IMR-90 (cell line): ENCODE measurements at regions not wholly inside any gene's neighbourhood (a gene's known extent, or its start where the extent isn't known, plus 50 kb on each side); places are given as distances from the start of the nearest gene placed in this dataset.
A peak's percentile ranks its signal among the peaks of the same experiment; 100 is the strongest.

Experiments
- ATAC-seq: fragments of 200-7000 bp; cut with Tn5 transposase; 2 replicates; pipeline ENCODE4 v1.9.1; 2020; ENCODE audit warnings: low read depth, mild to moderate bottlenecking, moderate library complexity
- BruUV-seq: library from RNA; stranded (reverse); fragments of 400-500 nt; replicated peaks from 2 replicates; lab custom pipeline; 2021; lab: Mats Ljungman, UMichigan
- CTCF ChIA-PET: fragments of 300-600 bp; formaldehyde crosslinking; extraction: SDS; loops from one replicate; lab custom pipeline; 2021; ENCODE audit warnings: antibody characterized with exemption; lab: Yijun Ruan, JAX
- POLR2A ChIA-PET: fragments of 300-600 bp; sonication (Branson Sonifier 250); formaldehyde crosslinking; loops from one replicate; lab custom pipeline; 2022; ENCODE audit warnings: antibody characterized with exemption; ENCODE audit not compliant: unreplicated experiment; lab: Charles Lee
- DNase-seq: peaks from one replicate; pipeline ENCODE4 v3.0.0; 2013
- H2AFZ ChIP-seq: replicated peaks from 2 replicates; pipeline ENCODE3; 2013; ENCODE audit warnings: low read length, mild to moderate bottlenecking; ENCODE audit not compliant: poor library complexity
- H2AK5ac ChIP-seq: 2 replicates; pipeline ENCODE4 v1.6.1; 2013; ENCODE audit warnings: low read depth, low read length, inconsistent platforms
- H2AK9ac ChIP-seq: replicated peaks from 2 replicates; pipeline ENCODE3; 2013; ENCODE audit warnings: mild to moderate bottlenecking, low read depth, low read length, moderate library complexity; ENCODE audit not compliant: poor library complexity
- H2BK120ac ChIP-seq: 2 replicates; pipeline ENCODE4 v1.6.1; 2013; ENCODE audit warnings: low read depth, low read length, inconsistent platforms
- H2BK15ac ChIP-seq: 3 replicates; pipeline ENCODE4 v1.6.1; 2013; ENCODE audit warnings: low read depth, low read length, inconsistent platforms
- H2BK20ac ChIP-seq: 2 replicates; pipeline ENCODE4 v1.6.1; 2013; ENCODE audit warnings: low read depth, mild to moderate bottlenecking, inconsistent platforms, low read length, moderate library complexity
- H2BK5ac ChIP-seq: 2 replicates; pipeline ENCODE4 v1.6.1; 2013; ENCODE audit warnings: mild to moderate bottlenecking, low read depth, low read length, inconsistent platforms; ENCODE audit not compliant: poor library complexity, severe bottlenecking
- H3K14ac ChIP-seq: replicated peaks from 2 replicates; pipeline ENCODE4 v1.6.1; 2013; ENCODE audit warnings: low read depth, low read length, inconsistent platforms
- H3K18ac ChIP-seq: 2 replicates; pipeline ENCODE4 v1.6.1; 2013; ENCODE audit warnings: low read depth, low read length, control low read depth
- H3K23ac ChIP-seq: 2 replicates; pipeline ENCODE4 v1.6.1; 2013; ENCODE audit warnings: low read depth, low read length, inconsistent platforms
- H3K27ac ChIP-seq: 2 replicates; pipeline ENCODE4 v1.5.1; 2013; ENCODE audit warnings: mild to moderate bottlenecking, control low read depth, low read length; ENCODE audit not compliant: insufficient read depth
- H3K27me3 ChIP-seq: 2 replicates; pipeline ENCODE4 v1.6.1; 2013; ENCODE audit warnings: low read length; ENCODE audit not compliant: control insufficient read depth, insufficient read depth
- H3K36me3 ChIP-seq: 2 replicates; pipeline ENCODE4 v1.6.1; 2013; ENCODE audit warnings: low read length, mixed read lengths; ENCODE audit not compliant: control insufficient read depth, insufficient read depth
- H3K4ac ChIP-seq: 2 replicates; pipeline ENCODE4 v1.6.1; 2013; ENCODE audit warnings: low read depth, low read length, inconsistent platforms
- H3K4me1 ChIP-seq: 2 replicates; pipeline ENCODE4 v1.6.1; 2013; ENCODE audit warnings: low read length, mixed read lengths; ENCODE audit not compliant: control insufficient read depth, insufficient read depth
- H3K4me2 ChIP-seq: 2 replicates; pipeline ENCODE4 v1.6.1; 2013; ENCODE audit warnings: low read depth, mild to moderate bottlenecking, control low read depth, low read length, moderate library complexity
- H3K4me3 ChIP-seq: 2 replicates; pipeline ENCODE4 v1.5.1; 2013; ENCODE audit warnings: low read depth, mild to moderate bottlenecking, control low read depth, low read length, moderate library complexity; ENCODE audit not compliant: insufficient read depth
- H3K56ac ChIP-seq: 2 replicates; pipeline ENCODE4 v1.6.1; 2013; ENCODE audit warnings: low read length, inconsistent platforms; ENCODE audit not compliant: insufficient read depth; ENCODE audit errors: extremely low read depth
- H3K79me1 ChIP-seq, 2 experiments: 2 replicates each; pipeline ENCODE4 v1.6.1; 2013; ENCODE audit warnings: low read length in 2 of 2, inconsistent platforms in 1 of 2, low read depth in 1 of 2
- H3K9ac ChIP-seq: 2 replicates; pipeline ENCODE4 v1.6.1; 2013; ENCODE audit warnings: low read depth, low read length, control low read depth
- H3K9me1 ChIP-seq: 2 replicates; pipeline ENCODE4 v1.6.1; 2013; ENCODE audit warnings: low read length, inconsistent platforms; ENCODE audit not compliant: insufficient read depth
- H3K9me3 ChIP-seq: 2 replicates; pipeline ENCODE4 v1.6.1; 2013; ENCODE audit warnings: low read length; ENCODE audit not compliant: control insufficient read depth, insufficient read depth
- H4K20me1 ChIP-seq: 2 replicates; pipeline ENCODE4 v1.6.1; 2013; ENCODE audit warnings: low read length, inconsistent platforms; ENCODE audit not compliant: insufficient read depth
- H4K5ac ChIP-seq: 2 replicates; pipeline ENCODE4 v1.6.1; 2013; ENCODE audit warnings: mild to moderate bottlenecking, low read depth, low read length, control low read depth
- H4K8ac ChIP-seq, 2 experiments: 2 replicates each; pipeline ENCODE4 v1.6.1; 2013; ENCODE audit warnings: low read depth in 2 of 2, low read length in 2 of 2, control low read depth in 1 of 2, inconsistent platforms in 1 of 2
- H4K91ac ChIP-seq: 2 replicates; pipeline ENCODE4 v1.6.1; 2013; ENCODE audit warnings: low read depth, low read length, inconsistent platforms; ENCODE audit not compliant: insufficient read depth
- BHLHE40 ChIP-seq: fragments of 150-350 bp; IDR thresholded peaks from 2 replicates; pipeline ENCODE4 v1.6.1; 2016; ENCODE audit warnings: mild to moderate bottlenecking, low read depth, low read length
- CEBPB ChIP-seq: IDR thresholded peaks from 2 replicates; pipeline ENCODE4 v1.6.1; 2012; ENCODE audit warnings: low read depth, low read length, improper control_type of control experiment
- CHD1 ChIP-seq: IDR thresholded peaks from 2 replicates; pipeline ENCODE4 v1.6.1; 2012; ENCODE audit warnings: low read depth, low read length, improper control_type of control experiment
- FOS ChIP-seq: fragments of 150-350 bp; IDR thresholded peaks from 2 replicates; pipeline ENCODE4 v1.6.1; 2016; ENCODE audit warnings: low read depth, low read length
- MAFK ChIP-seq: IDR thresholded peaks from 2 replicates; pipeline ENCODE4 v1.6.1; 2012; ENCODE audit warnings: low read depth, low read length, improper control_type of control experiment
- MAZ ChIP-seq: IDR thresholded peaks from 2 replicates; pipeline ENCODE4 v1.6.1; 2012; ENCODE audit warnings: low read depth, mild to moderate bottlenecking, low read length, improper control_type of control experiment, moderate library complexity, borderline replicate concordance
- MXI1 ChIP-seq: IDR thresholded peaks from 2 replicates; pipeline ENCODE4 v1.6.1; 2012; ENCODE audit warnings: low read depth, mild to moderate bottlenecking, low read length, moderate library complexity, borderline replicate concordance
- NFE2L2 ChIP-seq: fragments of 150-350 bp; IDR thresholded peaks from 2 replicates; pipeline ENCODE4 v1.6.1; 2016; ENCODE audit warnings: low read depth, mild to moderate bottlenecking, low read length
- POLR2A ChIP-seq: IDR thresholded peaks from 2 replicates; pipeline ENCODE4 v1.6.1; 2012; ENCODE audit warnings: mild to moderate bottlenecking, low read depth, low read length
- RAD21 ChIP-seq: IDR thresholded peaks from 2 replicates; pipeline ENCODE4 v1.6.1; 2012; ENCODE audit warnings: low read length, improper control_type of control experiment
- RCOR1 ChIP-seq: IDR thresholded peaks from 2 replicates; pipeline ENCODE4 v1.6.1; 2012; ENCODE audit warnings: mild to moderate bottlenecking, low read length, improper control_type of control experiment; ENCODE audit not compliant: insufficient replicate concordance
- WGBS, 2 experiments: methylation state at CpG; one replicate each; pipeline versions ENCODE4 v1.1.5 to v1.1.7; 2013; ENCODE audit warnings: missing lambda C conversion rate in 2 of 2; ENCODE audit not compliant: insufficient read length in 1 of 2; ENCODE audit errors: extremely low coverage in 2 of 2; 5-methylcytosine and 5-hydroxymethylcytosine counted together
- dilution Hi-C: fragments of 300-500 bp; cut with HindIII; formaldehyde crosslinking; loops from one replicate; pipeline ENCODE4 v1.14.3; 2018; ENCODE audit warnings: low sequenced_read_pairs; ENCODE audit not compliant: unreplicated experiment
- in situ Hi-C: fragments of 300-500 bp; cut with MboI; formaldehyde crosslinking; loops from 3 replicates; pipeline ENCODE4 v1.14.3; 2019; ENCODE audit warnings: low sequenced_read_pairs, inconsistent platforms, mixed read lengths
- intact Hi-C: fragments of 100-400 bp; cut with micrococcal nuclease; formaldehyde crosslinking; loops from 2 replicates; pipeline ENCODE4 v1.10.0; 2022
- TF ChIP-seq, protein P1 (sequence below): fragments of 150-350 bp; IDR thresholded peaks from 2 replicates; pipeline ENCODE4 v1.6.1; 2016; ENCODE audit warnings: low read depth, mild to moderate bottlenecking, low read length, moderate library complexity, borderline replicate concordance
- TF ChIP-seq, protein P2 (sequence below): conservative IDR thresholded peaks from 2 replicates; pipeline ENCODE4 v1.5.1; 2012; ENCODE audit warnings: mild to moderate bottlenecking, low read depth, low read length, improper control_type of control experiment
- TF ChIP-seq, protein P3 (sequence below): fragments of 150-350 bp; IDR thresholded peaks from 2 replicates; pipeline ENCODE4 v1.6.1; 2017; ENCODE audit warnings: mild to moderate bottlenecking, antibody characterized with exemption, low read length, low read depth

DNA sequence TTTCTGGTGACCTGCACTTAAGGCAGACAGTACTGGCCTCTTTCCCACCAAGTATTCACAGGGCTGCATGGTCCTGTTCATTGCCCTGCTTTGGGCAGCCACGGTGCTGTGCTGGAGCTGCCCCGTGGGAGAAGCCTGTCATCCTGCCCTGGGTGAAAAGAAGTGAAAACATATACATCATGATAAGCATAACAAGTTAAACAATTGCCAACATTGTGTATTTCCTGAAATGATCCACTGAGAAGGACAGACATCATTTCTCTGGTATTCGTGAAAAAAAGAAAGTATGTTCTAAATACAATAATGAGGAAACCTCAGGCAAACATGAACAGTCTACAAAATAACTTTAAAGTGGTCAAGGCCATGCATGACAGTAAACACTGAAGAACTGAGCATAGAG lies 393.1 kb downstream of the TMEM135 start:
- H3K18ac ChIP-seq, result peak overlapping the region; percentile 73; the same call in 1 of the 2 replicates
- DNase-seq (no peak), ATAC-seq (no peak)
- peaks cover 18% of the 10 kb centered on the region; the same call in 1 of the 2 replicates for H3K4me1 ChIP-seq
- no peak overlapping the region for H2AFZ ChIP-seq
- H3K9me3 ChIP-seq, result no peaks in the 10 kb centered on the region
- intact Hi-C loops (no loop called here), in situ Hi-C loops (no loop called here), dilution Hi-C loops (no loop called here)
- BruUV-seq, result no TSS peak
- H3K4me2 ChIP-seq, result no peak overlapping the region
- TF ChIP-seq CHD1 (no peak), POLR2A (no peak), BHLHE40 (no peak), FOS (no peak), MAZ (no peak), NFE2L2 (no peak), MAFK (no peak), RAD21 (no peak), RCOR1 (no peak), CEBPB (no peak), MXI1 (no peak)
- TF ChIP-seq, protein P1, sequence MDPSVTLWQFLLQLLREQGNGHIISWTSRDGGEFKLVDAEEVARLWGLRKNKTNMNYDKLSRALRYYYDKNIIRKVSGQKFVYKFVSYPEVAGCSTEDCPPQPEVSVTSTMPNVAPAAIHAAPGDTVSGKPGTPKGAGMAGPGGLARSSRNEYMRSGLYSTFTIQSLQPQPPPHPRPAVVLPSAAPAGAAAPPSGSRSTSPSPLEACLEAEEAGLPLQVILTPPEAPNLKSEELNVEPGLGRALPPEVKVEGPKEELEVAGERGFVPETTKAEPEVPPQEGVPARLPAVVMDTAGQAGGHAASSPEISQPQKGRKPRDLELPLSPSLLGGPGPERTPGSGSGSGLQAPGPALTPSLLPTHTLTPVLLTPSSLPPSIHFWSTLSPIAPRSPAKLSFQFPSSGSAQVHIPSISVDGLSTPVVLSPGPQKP, result no peak
- TF ChIP-seq, protein P2, sequence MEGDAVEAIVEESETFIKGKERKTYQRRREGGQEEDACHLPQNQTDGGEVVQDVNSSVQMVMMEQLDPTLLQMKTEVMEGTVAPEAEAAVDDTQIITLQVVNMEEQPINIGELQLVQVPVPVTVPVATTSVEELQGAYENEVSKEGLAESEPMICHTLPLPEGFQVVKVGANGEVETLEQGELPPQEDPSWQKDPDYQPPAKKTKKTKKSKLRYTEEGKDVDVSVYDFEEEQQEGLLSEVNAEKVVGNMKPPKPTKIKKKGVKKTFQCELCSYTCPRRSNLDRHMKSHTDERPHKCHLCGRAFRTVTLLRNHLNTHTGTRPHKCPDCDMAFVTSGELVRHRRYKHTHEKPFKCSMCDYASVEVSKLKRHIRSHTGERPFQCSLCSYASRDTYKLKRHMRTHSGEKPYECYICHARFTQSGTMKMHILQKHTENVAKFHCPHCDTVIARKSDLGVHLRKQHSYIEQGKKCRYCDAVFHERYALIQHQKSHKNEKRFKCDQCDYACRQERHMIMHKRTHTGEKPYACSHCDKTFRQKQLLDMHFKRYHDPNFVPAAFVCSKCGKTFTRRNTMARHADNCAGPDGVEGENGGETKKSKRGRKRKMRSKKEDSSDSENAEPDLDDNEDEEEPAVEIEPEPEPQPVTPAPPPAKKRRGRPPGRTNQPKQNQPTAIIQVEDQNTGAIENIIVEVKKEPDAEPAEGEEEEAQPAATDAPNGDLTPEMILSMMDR, result no peak
- TF ChIP-seq, protein P3, sequence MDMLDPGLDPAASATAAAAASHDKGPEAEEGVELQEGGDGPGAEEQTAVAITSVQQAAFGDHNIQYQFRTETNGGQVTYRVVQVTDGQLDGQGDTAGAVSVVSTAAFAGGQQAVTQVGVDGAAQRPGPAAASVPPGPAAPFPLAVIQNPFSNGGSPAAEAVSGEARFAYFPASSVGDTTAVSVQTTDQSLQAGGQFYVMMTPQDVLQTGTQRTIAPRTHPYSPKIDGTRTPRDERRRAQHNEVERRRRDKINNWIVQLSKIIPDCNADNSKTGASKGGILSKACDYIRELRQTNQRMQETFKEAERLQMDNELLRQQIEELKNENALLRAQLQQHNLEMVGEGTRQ, result no peak
- H4K8ac ChIP-seq, result peak overlapping the region in 1 of 2 experiments; percentile 83; a peak in 3 of 4 replicates
- H3K4me3 ChIP-seq, result no peak overlapping the region
- no peaks in the 10 kb centered on the region for H4K20me1 ChIP-seq
- peak overlapping the region; percentile 89 for H3K14ac ChIP-seq
- ChIA-PET CTCF (no interaction called here), POLR2A (no interaction called here)
- peaks cover 17% of the 10 kb centered on the region; the same call in 1 of the 2 replicates for H3K9me1 ChIP-seq
- peak overlapping the region; percentile 73 for H2BK5ac ChIP-seq
- H2BK15ac ChIP-seq, result peak overlapping the region; percentile 79; the same call in 2 of the 3 replicates
- peak overlapping the region; percentile 85 for H2BK120ac ChIP-seq
- H3K27ac ChIP-seq, result peak overlapping the region; percentile 28; the same call in 1 of the 2 replicates
- peak overlapping the region; percentile 88 for H4K5ac ChIP-seq
- peak overlapping the region; percentile 83 for H3K4ac ChIP-seq
- no peak overlapping the region for H3K9ac ChIP-seq
- no peaks in the 10 kb centered on the region for H3K36me3 ChIP-seq
- H3K79me1 ChIP-seq, result no peaks in the 10 kb centered on the region
- peak overlapping the region; percentile 88 for H2BK20ac ChIP-seq
- H3K56ac ChIP-seq, result no peak overlapping the region; the same call in 1 of the 2 replicates
- no CpG with 5 or more reads among the region's 3 CpGs for WGBS, 2 experiments
- H3K27me3 ChIP-seq, result no peaks in the 10 kb centered on the region
- peak overlapping the region; percentile 76; the same call in 1 of the 2 replicates for H3K23ac ChIP-seq
- H2AK5ac ChIP-seq, result peak overlapping the region; percentile 82
- peak overlapping the region; percentile 85; the same call in 1 of the 2 replicates for H4K91ac ChIP-seq
- peak overlapping the region; percentile 3 for H2AK9ac ChIP-seq
